ENCODE measurements at regions not wholly inside any gene's neighbourhood (a gene's known extent, or its start where the extent isn't known, plus 50 kb on each side); places are given as distances from the start of the nearest gene placed in this dataset.

DNA sequence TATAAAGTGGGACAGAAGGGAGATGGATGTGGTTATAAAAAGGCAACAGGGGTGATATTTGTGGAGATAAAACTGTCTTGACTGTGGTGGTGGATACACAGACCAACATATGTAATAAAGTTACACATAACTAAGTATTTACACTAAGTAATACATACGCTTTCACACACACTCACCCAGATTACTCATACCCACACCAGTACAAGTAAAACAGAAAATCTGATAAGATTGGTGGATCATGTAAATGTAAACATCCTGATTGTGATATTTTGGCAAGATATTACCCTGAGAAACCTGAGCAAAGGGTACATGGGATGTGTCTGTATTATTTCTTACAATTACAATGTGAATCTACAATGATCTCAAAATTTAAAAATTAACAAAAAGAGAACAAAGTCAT, 53.3 kb upstream of the SLIT3 start:
- no peak for DNase-seq

DNA sequence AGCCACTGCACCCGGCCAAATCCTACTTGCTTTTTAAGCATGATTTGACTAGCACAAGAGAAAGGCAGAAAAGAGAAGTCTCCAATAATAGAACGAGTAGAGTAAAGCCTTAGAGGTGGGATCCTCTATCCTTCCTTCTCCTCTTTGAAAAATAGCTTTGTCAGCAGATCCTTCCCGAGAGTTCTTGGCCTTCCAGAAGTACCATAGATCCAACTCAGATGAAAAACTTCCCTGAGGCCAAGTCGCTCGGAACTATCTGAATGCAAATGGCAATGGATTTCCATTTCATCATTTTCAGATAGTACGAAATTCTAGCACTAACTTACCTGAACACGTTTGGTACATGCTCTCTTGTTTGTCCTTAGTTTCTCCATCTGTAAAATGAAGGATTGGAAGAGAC, 52.0 kb upstream of the SLIT3 start:
- no peak for DNase-seq

DNA sequence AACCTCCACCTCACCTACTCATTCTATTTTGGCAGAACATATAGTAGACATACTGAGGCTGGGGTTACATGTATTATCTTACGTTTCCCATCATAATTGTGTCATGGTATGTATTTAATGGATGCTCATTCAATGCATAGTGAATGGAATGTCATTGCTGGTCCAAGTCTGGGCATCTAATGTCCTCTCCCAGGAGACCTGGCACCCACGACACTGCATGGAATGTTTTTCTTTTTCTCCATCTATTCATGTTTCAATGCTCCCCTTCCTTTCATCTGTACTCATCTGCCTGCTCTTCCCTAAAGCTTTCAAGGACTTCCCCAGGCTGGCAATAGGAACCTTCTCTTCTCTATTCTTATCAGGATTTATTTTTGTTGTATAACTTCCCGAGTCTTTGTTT, 50.8 kb upstream of the SLIT3 start:
- DNase-seq, result no peak

DNA sequence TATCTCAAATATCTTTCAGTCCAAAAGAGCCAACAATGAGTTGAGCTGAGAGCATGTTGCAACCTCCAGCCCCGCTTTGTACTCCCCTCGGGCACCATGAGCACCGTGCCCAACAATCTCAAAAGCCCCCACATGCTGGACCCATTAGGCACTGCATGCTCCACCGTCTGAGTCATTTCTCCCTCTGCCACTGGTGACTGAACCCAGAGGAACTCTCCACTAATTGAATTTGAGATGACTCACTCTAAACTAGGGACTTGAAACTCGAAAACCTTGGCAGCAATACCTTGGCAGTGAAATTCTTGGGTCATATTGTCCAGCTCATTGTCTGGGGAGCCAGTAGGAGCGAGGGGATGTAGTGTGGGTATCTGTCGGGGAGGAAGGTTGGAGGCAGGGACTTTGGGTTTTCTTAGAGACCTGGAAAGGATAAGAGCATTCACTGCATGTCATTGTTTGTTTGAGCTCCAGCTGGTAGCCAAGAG, 49.9 kb upstream of the SLIT3 start:
- no peak for DNase-seq

All from renal pelvis (tissue), 1 donor.